Left lobe of liver (tissue), 2 donors: ENCODE measurements at regions not wholly inside any gene's neighbourhood (a gene's known extent, or its start where the extent isn't known, plus 50 kb on each side); places are given as distances from the start of the nearest gene placed in this dataset.

Experiments
- ATAC-seq: fragments of 200-7000 bp; cut with Tn5 transposase; one replicate; pipeline ENCODE4 v1.9.1; 2020; ENCODE audit warnings: mild to moderate bottlenecking, moderate library complexity
- DNase-seq: peaks from one replicate; pipeline ENCODE4 v3.0.0-alpha.2; 2020; ENCODE audit warnings: low spot score
- donor health status: DM: no; HTN: no; CAD: no; lungs with moderate emphysema.
- donor health status: DM: no; HTN: yes; CAD: no.

DNA sequence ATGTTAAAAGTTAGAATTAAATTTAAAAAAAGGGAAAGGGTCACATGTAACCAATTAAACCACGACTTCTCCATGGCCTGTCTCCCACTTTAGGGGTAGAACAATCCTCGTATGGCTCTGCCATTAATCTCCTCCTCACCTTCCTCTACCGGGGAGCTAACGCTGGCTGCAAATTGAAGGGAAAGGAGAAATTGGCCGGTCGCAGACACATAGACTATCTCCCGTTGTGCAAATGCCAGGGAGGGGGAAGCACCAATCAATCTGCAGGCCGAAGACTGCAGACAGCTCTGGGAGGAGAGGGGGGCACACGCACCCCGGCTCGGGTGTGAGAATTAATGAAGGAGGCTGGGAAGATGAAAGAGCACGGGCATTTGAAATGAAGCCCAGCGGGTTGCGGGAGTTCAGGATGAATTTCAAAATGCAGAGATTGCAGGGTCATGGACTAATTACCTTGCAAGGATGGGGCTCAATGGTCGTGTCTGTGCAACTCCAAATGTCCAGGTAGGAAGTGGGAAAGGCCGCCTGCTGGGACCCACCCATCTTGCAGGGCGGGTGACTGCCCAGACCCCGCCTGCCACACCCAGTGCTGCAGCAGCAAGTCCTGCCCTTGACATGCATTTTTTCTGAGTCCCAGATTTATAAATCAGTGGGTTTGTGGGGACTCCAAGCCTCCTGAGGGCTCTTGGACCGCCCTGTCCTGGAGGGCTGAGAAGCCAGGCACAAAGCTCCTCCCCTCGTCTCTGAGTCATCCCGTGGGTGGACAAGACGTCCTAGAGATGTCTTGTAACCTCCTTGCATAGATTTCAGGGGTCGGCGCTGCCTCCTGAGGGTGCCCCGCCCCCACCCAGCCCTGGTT, 534.2 kb downstream of the TBC1D22A start:
- ATAC-seq (no peak), DNase-seq (no peak)

DNA sequence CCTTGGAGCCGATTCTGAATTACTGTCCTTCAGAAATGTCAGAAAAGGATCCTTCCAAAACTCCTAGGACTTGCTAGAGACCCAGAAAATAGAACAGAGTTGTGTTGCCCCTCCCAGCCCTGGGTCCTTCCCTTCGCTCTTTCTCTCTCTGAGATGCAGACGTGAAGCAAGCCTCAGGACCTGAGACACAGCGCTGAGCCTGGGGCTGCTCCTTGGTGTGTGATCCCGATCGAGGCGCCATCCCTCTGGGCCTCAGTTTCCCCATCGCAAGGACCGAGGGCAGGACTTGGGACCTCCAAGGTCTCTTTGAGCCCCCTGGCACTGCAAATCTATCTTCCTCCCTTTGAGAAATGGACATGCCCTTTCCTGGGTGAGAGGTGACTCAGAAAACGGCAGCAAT, 533.5 kb downstream of the TBC1D22A start:
- ATAC-seq (no peak), DNase-seq (no peak)

DNA sequence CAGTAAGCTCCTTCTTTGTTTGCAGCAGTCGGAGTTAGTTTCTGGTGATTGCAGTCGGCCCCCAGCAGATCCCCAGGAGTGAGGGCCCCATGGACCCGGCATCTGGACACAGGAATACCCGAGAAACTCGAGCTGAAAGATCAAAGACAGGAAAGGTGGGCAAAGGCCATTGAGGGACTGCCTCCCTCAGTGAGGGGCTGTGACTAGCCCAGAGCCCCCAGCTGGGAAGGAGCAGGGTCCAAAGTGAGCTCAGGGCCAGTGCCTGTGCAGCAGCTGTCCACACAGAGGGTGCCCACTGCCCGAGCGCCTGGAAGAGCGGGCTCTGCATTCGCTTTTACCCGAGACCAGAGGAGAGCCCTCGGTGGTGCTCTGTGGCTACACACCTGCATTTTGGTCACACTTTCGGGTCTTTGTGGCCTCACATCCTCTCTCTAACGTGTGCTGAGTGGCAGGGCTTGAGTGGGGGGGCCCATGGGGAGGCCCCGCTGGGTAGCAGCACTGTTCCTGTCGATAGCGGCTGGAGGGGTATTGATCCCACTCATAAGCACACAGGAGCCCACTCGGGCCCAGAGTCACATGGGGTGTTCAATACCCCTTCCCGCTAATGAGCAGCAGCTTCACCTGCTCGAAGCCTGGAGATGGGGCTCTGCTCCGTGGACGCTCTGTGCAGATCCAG, 532.9 kb downstream of the TBC1D22A start:
- no peak for ATAC-seq
- DNase-seq: no peak

DNA sequence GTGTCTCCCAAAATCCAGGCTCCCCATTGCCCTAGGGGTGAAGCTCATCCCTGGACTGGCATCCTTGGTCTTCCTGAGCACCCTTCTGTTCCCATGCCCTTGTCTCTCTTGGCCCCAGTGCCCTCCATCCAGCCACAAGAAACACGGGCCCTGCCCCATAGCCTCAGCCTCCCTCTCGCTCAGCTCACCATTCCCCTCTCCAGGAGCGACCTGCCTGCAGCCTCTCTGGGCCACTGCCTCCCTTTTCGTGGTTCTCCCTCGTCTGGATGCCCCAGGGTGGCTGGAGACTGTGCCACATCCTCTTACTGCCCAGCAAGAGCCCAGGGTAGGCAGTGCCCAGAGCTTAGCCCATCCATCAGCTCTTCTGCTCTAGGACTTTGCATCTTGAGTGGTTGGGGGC, 532.1 kb downstream of the TBC1D22A start:
- no peak for DNase-seq
- no peak for ATAC-seq

DNA sequence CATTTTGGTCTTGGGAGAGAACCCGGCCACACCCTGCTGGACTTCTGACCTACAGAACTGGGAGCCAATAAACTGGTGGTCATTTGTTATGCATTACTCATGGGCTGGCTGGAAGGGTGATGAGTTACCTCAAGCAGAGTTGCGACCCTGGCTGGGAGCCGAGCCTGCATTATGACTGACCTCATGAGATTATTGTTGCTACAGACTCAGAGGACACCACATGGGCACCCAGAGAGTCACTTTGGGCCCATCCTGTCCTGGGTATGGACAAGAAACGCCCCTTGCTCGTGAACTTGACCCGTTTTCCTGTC, 531.7 kb downstream of the TBC1D22A start:
- ATAC-seq (no peak), DNase-seq (no peak)

DNA sequence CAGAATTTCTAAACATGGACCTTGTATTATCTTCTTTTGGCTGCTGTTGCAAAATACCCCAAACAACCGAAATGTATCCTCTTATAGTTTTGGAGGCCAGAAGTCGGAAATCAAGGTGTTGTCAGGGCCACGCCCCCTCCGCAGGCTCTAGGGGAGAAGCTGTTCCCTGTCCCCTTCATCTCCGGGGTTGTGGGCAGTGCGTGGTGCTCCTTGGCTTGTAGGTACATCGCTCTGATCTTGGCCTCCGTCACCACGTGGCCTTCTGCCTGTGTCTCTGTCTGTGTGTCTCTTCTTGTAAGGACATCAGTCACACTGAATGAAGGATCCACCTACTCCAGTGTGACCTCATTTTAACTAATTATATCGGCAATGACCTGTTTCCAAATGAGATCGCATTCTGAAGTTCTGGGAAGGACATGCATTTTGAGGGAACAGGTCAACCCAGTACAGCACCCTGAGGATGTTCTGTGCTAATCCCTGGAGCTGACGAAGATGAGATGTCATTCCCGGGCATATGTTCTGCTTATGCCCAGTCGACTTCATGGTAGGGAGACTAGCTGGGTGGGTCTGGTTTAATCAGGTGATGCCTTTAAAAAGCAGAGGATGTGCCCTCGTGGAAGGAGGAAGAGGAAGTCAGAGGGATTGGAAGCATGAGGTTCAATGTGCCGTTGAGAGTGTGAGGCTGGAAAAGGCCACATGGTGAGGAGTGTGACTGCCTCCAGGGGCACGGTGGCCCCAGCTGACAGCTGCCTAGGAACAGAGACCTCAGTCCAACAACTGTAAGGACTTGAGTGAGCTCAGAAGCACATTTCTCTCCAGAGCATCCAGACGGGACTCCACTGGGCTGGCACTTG, 531.1 kb downstream of the TBC1D22A start:
- ATAC-seq: no peak
- DNase-seq: peak; percentile 35

DNA sequence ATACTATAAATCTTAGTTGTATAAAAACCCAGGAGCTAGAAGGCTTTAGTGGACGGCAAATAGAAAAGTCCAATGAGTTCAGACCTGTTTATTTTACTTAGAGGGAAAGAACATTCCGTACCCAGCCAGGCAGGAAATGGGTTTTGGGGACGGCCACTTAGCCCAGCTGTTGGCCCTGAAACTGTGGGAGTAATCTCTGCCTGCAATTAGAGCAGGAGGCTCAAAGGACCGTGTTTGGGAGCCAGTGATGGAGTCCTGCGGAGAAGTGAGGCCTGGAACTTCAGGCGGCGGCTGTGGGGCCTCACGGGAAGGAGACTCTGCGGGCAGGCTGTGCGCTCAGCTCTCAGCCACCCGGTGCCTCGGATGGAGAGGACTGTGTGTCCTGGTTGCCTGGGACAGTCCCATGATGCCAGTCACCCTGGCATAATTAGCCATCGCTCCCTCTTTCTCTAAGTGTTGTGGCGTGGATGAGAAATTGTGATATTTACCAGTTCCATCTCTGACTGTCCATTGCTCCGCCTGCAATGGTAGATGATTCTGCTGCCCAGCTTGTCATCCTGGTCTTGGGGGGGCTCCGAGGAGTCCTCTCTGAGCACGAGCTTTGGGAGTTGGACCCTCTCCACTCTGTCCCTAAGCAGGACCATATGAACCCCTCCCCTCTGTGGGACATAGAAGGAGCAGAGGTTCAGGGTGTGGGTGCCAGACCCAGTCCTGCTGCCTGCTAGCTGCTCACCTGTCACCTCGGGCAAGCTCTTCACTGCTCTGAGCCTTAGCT, 530.3 kb downstream of the TBC1D22A start:
- peak; percentile 44 for DNase-seq
- ATAC-seq: peak; percentile 58

DNA sequence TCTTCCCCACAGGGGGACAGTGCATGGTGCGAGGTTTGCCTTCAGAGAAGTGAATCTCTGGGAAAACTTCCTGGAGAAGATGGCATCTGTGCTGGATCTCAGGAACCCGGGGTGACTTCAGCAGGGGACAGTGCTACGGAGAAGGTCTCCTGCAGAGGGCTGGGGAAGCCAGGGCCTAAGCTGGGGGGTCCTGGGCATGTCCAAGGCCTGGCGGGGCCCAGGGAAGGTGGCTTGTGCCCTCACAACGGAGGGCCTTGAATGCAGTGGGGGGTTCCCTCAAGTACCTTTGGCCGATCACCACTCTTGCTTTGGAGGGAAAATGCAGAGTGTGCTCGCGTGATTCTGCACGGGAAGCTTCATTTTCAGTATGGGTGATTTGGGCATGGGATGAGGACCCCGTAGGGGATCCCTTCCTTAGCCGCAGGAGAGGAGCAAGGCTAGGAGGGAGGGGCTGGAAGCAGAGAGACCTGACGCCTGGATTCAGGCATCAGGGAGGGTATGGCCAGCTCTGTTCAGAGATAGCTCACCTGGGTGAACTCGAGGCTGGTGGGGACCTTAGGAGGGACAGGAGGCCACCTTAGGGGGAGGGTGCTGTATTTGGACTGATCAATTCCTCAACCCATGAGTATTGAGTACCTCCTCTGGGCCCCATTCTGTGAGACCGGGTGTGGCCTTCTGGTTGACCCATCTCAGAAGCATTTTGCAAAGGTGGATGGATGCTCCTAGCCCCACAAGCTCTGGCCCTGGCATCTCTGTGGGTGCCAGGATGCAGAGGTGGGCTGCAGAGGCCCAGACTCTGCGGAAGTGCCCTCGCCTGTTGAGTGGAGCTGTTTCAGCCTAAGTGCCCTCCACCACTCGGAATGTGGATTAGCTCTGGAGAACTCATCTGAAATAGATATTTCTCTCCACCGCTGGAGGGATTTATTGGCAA, 529.4 kb downstream of the TBC1D22A start:
- DNase-seq (peak; percentile 32), ATAC-seq (no peak)

DNA sequence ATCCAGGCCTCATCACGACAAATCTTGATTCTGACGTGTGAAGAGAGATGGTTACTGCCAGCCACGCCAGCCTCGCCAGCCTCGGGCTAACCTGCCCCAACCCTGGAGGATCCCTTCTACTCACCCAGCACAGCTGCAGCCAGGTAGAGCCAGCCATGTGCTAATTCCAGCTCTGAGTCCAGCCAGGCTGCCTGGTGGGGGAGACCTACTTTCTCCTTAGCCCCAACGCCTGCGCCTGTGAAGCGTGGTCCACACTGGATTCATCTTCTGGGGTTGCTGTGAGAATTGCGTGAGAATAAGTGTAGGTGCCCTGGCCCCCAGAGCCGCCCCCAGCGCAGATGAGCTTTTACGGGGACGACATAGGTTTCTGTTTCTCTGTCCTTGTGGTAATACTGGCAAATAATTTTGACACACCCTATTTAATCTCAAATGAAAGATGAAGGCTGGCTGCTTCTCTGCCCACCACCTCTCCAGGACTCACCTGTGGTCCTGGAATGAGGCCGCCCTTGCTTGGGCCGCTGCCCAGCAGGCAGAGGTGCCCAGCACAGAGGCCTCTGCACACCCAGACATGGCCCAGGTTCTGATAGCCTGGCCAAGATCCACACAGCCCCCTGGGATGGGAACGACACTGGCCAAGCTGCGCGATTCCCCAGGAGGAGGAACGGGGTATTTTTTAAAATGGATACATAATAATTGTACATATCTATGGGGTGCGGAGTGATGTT, 528.4 kb downstream of the TBC1D22A start:
- ATAC-seq (no peak), DNase-seq (peak; percentile 35)

DNA sequence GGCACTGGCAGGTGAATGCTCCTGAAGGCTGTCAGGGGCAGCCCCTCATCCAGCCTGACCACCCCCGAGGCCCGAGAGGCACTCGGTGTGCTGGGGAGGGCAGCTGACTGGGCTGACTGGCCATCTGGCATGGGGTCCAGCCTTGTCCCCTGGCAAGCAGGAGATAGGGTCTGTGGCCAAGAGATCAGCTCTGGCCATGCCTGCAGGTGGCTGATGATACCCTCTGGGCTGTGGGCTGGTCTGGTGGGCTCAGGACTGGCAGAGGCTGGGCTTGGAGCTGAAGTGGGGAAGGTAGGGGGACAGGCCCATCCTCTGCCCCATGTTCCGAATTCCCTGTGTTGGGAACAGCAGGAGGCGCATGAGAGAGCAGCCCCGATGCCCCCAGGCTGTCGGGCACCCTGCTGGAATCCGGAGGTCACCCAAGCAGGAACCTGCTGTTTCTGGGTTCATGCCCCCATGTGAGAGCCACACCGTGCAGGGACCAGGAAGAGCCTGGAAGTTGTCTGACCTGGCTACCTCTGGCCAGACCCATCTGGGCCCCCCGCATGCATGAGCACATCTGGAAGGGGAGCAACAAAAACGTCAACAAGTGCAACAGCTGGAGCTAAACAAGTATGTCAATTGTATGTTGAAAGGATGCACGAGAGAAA, 527.0 kb downstream of the TBC1D22A start:
- DNase-seq (peak; percentile 36), ATAC-seq (no peak)

DNA sequence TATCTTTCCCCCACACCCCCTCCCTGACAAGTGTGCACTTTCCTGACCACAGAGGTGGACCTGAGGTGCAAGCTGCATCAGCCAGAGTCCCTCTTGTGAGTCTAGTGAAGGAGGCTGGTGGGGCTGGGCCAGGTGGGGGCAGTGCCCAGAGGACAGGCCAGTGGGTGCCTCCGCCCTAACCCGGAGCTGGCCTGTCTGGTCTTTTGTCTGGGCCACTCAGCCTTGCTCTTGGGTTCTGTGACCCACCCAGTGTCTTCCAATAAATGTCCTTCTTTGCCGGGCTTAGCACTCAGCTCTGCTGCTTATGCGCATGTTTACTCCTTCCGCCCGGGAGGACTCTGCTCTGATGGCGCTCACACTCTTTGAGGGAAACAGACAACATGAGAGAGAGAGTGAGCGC, 526.2 kb downstream of the TBC1D22A start:
- no peak for DNase-seq
- ATAC-seq: no peak

DNA sequence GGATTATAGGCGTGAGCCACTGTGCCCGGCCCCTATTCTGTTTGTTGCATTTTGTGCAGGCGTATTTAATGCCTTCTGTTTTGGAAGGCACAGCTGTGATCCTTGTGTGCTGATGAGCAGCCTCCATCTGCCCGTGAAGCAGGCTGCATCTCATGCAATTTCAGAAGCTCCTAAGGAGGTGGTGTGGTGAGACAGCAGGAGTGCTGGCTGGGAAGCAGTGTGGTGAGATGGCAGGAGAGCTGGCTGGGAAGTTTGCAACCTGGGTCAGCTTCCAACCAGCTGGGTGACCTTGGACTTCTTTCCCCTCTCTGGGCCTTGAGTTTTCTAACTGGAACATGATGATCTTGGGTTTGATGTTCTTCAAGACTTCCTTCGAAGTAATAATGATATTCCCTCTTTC, 525.1 kb downstream of the TBC1D22A start:
- ATAC-seq (no peak), DNase-seq (no peak)

DNA sequence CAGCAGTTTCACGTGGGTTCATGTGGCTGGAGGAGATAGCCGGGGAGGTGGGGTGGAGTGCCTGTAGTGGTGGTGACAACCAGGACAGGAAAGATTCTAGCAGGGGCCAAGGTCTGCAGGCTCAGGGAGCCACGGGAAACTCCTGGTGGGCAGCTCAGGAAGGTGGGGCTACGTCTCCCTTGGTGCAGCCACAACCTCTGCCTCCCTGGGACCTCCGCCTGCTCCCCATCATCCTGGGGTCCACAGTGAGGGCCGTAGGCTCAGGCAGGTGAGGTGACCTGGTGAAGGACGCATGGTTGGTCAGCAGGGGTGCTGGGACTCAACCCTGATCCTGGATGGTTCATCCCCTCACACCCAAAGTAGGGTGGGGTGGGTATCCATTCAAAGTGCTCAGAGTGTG, 524.1 kb downstream of the TBC1D22A start:
- DNase-seq (no peak), ATAC-seq (no peak)

DNA sequence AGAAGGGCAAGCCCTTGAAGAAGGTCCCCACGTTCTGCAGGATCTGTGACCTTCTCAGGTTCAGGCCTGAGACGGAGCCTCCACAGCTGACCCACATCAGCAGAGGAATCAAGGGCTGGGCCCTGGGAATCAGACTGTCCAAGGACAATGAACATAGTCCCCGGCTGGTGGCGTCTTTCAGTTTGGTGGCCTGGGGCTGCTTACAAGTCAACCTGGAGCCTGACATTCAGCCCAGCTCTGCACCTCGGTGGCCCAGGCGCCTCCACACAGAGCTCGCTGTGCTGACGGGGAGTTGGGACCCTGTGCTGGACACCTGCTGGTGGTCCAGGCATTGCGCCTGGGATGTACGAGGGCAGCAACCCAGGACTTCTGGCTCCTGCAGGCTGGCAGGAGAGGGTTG, 523.5 kb downstream of the TBC1D22A start:
- DNase-seq: no peak
- ATAC-seq: no peak

DNA sequence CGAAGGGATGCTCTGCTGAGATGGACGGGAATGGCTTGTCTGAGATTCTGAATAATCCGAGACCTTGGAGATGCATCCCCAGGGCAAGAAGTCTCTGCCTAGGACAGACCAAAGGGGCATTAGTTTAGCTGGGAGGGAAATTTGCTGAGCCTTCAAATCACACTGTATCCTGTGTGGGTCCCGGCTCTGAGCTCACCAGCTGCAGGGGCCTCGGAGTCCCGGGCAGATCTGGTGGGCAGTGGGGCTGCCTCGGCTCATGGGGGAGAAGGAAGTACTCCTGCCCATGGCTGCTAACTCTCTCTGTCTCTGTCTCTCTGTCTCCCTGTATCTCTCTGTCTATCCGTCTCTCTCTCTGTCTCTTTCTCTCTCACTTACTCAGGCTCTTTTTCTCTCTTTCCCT, 522.4 kb downstream of the TBC1D22A start:
- no peak for ATAC-seq

DNA sequence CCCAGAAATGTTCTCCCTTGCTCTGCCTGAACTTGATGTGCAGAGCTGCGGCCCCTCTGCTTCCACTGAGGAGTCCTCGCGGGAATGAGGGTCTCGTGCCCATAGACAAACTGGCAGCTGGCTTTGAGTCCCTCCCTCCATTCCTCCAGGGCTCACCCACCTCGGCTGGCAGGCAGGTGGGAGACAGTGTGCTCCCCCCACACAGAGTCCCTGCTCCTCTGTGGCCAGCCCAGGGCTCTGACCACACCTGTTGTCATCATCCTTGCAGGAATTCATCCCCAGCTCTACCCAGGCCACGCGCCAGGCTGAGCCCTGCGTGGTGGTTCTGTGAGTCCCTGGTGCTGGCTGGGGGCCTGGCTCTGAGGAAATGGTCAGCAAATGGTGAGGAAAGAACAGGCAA, 521.9 kb downstream of the TBC1D22A start:
- DNase-seq (no peak), ATAC-seq (no peak)

More for the DNA sequence above, 522.4 kb downstream of the TBC1D22A start:
- no peak for DNase-seq

DNA sequence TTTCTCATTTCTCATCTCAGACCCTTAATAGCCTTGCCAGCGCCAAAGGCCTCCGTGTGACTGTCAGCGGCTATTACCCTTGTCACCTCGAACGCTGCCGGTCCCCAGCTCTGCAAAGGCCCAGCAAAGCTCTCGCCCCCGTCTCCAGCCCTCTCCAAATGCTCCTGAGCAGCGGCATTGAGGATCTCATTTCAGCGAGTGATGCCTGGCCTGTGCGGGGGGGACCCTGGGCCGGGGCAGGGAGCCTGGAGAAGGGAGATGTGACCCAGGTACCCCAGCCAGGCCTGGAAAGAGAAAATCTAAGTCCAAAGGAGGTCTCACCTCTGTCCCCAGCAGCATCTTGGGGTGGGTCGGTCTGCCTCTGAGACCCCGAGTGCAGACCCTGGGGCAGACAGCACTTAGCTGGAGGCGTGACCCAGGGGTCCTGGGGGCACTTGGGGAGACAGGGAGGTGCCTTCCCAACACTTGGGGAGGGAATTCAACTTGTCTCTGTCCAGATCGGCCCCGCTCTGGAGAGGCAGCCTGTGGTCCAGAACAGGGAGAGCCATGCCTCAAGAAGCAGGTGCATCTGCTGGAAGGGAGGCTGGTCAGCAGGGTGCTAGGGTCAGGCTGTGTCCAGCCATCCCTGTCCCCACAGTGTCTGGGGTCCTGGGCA, 521.3 kb downstream of the TBC1D22A start:
- DNase-seq (no peak), ATAC-seq (no peak)

DNA sequence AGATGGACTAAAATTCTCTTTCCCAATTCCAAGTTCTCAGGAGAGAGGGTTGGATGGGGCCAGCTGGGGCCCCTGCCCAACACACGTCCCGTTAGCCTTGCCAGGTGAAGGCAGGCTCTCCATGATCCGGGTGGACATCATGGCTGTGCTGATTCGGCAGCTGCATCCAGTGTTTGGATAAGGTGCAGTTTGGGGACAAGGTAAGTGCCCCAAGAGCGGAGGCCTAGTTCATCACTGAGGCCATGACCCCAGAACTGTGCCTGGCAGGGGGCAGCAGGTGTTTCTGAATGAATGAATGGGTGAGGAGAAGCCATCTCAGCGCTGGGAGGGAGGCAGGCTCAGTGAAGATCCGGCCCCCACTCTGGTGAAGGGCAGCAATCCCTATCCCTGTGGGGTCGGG, 520.4 kb downstream of the TBC1D22A start:
- ATAC-seq (no peak), DNase-seq (no peak)
